Head of caudate nucleus (tissue), 42 donors: ENCODE measurements at regions not wholly inside any gene's neighbourhood (a gene's known extent, or its start where the extent isn't known, plus 50 kb on each side); places are given as distances from the start of the nearest gene placed in this dataset.
A peak's percentile ranks its signal among the peaks of the same experiment; 100 is the strongest.
"Not testable (repeated sequence)": the region's sequence is repeated elsewhere in the genome, so short reads cannot be mapped to it uniquely, and the experiment has no call there.

ENCODE experiments used
- DNase-seq, 42 donors: peaks; one replicate each; pipeline versions ENCODE4 v3.0.0 to v3.0.0-alpha.2; 2020 to 2021; ENCODE audit warnings: mixed read lengths in 7 of 42
- intact Hi-C: fragments of 100-400 bp; cut with DNase I; formaldehyde crosslinking; loops from one replicate; pipeline ENCODE4 v1.15.0; 2022

DNA sequence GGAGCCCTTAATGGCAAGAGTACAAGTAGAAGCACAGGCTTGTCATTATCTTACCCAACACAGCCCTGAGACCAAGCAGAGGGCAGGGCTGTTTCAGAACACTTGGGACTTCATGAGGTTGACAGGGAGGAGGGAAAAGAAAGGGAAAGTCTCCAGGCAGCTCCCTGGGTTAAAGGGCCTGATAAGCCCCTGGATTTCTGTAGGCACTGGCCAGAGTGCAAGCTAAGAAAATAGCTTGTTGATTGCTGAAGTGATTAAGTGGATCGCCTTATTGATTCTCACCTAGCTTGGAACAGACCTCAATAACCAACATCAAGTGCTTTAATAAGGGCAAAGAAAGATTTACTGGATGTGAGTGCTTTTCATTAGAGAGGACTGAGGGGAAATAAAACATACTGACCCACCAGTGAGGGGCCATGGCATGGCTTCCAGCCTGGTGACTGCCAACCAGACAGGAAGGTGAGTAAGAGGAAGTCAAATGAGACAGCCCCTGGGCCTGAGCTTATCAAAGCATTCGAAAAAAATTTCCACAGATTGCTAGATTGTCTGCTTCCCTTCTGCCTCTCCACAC, 121.4 kb upstream of the NFIA start:
- peak in 1 of 42 donors; percentile 8 for DNase-seq
- intact Hi-C loops, result no loop called here

DNA sequence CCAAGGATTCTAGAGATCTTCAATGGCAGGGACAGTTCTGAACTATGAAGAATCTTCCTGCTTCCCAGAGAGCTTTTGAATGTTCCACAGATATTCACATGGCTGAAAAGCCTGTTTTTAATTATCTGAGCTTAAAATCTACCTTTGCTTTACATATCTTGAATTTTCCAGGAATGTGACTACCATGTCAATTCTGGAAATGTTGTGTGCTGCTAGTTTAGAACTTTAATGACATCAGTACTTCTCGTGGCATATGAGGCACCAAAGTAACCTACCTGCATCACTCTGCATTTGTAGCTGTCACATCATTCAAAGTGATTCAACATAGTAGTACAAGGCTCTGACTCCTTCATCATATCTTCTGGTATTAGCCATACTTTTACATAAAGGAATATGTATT, 122.7 kb upstream of the NFIA start:
- intact Hi-C loops, result no loop called here
- DNase-seq, result no peak

DNA sequence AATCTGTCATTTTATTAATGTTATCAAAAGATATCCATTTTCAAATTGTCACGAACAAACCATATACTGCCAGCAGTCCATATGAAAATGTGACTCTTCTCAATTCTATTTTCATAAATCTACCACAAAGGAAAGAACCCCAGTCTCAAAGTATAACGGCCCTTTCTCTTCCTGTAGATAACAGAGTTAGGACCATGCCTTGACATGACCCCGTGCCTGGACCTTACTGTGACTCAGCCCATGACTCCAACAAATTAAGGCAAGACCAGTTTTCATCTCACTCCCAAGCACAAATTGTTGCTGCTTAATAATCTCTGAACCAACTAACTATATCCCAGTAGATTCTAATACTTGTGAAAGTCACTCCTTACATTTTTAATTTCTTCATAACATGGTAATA, 124.4 kb upstream of the NFIA start:
- intact Hi-C loops, result no loop called here

DNA sequence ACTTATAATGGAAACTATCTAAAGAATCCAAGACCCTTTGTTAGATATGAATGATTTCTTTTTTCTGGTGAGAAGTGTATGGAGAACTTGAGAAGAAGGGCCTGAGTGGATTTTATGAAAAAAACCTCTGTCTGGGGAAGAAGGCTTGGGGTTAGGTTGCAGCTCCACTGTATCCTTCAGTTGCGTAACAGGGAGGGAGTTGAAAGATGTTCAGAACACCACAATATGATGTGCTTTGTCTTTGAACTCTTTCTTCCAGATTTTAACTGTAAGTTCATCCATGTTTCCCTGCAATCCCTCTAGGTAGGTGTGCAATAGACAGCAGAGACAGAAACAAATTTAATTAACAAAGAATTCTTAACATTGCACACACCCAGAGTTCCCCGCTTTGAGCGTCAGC, 125.8 kb upstream of the NFIA start:
- no peak for DNase-seq
- intact Hi-C loops, result no loop called here

More for the DNA sequence above, 124.4 kb upstream of the NFIA start:
- DNase-seq, result no peak

DNA sequence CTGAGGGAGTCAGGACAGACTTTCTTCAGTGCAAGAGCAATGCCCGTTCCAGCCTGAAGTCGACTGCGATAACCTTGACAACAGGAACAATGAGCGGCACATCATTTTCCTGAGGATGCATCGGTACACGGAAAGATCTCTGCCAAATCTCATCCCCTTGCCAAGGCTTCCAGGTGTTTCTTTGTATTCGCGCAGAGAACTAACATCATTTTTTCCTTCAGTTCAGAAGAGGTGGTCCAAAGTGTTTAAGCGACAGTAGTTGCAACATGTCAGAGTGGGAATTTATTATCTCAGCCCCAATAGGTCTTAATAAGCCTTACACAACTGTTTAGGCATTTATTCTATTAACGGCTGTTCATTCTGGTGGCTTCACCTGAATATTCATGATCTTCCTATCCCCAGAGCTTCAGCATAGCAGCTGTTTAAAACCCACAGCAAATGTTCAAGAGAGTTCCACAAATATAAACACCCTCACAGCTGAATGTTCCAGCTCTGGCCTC, 129.7 kb upstream of the NFIA start:
- intact Hi-C loops, result no loop called here
- DNase-seq, result no peak

DNA sequence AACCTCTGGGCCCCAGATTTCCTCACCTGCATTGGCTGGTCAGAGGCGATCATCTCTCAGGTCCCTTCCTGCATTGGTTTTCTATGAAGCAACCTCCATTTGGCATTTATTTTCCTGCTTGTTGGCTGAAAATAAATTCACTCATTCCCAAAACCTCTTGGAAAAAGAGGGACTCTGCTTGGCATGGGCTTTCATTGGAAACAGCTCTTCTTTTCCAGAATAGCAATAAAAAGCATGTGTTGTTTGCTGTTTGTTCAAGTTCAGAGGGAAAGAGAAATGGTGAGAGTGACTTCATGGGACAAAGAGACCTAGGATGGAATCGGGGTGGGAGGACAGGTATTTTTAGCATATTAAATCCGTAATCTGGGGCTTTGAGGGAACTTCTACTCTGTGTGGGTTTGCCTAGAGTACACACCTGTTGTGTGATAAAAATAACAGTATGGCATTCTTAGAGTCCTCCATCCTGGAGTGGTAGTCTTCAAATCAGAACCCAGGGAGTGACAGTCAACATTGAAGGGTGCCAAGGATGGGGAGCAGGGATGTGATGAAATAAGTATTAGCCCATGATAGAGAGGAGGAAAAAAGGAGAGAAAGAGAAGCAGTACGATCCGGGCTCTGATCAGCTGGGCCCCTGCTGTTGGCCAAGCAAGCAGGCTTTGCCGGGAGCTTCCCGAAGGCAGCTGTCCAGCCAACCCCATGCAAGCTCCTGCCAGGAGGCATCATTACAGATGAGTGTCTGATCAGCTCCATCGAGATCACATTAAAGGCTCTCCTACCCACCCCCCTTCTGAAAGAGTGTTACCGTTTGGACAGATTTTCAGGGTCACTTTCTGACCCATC, 131.9 kb upstream of the NFIA start:
- intact Hi-C loops, result no loop called here
- peak in 1 of 42 donors; percentile 9 for DNase-seq

DNA sequence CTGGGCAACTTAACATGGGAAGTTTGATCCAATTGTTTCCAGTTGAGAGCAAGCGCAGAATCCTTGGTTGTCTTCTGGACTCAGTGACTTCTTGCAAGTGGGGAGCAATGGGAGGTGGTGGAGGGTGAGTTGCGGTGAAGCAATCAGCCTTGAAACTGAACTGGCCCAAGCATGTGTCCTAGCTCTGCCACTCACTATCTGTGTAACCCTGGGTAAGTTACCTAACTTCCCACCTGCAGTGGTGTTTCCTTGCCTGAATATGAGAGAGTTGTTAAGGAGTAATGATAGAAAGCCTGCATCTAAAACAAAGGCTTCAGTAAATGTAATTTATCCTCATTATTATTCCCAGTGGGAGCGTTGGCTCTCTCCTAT, 132.5 kb upstream of the NFIA start:
- intact Hi-C loops, result no loop called here
- DNase-seq, result no peak

DNA sequence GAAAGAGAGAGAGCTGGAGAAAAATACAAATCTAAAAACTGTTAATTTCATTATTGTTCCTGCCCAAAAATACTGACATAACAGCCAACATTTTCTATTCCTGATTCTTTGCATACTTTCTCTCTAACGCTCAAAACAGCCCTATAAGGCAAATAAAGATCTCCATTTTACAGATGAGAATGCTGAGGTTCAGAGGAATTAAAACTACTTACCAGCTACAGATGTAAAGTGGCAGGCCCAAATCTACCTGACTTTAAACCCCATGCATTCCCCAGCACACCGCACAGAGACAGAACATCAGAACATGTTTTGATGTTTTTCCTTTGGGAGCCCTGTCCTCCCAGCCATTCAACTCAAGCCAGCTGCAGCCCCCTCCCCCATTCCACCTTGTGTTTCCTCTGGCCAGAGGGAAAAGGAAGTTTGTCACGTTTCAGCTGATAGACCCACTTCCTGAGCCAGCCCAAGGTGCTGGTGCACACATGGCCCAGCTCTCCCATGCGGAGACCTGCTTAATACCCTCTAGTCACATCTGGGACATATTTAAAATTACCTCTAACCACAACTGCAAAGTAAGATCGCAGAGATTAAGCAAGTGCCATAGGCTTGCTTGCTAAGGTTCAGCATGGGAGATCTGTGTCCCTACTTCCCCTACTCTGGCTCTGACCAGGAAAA, 133.1 kb upstream of the NFIA start:
- intact Hi-C loops, result no loop called here
- no peak for DNase-seq

DNA sequence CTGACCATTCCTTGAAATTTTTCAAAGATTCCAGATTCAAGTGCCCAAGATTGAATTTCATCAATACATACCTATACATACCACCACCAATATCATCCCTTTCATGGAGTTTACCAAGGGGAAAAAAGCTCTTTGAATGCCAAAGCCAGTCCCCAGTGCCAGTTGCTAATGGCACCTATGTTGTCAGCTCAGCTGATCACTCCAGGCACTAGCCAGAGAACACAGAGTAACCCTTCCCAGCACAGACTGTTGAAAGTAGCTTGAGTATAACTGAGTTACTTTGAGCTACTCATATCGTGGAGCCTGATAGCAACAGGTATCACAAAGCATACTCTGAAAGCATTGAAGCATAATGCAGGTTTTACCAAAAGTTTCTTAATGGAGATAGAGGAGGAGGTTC, 133.9 kb upstream of the NFIA start:
- DNase-seq, result no peak
- intact Hi-C loops, result no loop called here

DNA sequence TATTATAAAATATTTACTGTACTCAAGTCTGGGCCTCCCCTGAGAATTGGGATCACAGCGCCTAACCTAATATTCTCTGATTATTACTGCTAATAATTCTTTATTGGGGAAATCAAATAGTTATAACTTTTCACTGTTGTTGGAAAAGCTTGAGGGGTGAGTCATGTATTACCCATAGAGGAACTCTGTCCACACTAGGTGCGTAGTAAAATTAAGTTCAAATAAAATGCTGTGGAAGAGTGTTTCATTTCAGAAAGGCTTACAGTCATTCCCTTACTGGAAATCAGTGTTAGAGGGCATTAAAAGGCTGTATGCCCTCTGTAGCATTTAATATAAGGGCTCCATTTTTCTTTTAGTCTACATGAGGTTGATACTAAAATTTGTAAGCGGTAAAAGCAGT, 135.0 kb upstream of the NFIA start:
- intact Hi-C loops, result no loop called here
- DNase-seq, result no peak

DNA sequence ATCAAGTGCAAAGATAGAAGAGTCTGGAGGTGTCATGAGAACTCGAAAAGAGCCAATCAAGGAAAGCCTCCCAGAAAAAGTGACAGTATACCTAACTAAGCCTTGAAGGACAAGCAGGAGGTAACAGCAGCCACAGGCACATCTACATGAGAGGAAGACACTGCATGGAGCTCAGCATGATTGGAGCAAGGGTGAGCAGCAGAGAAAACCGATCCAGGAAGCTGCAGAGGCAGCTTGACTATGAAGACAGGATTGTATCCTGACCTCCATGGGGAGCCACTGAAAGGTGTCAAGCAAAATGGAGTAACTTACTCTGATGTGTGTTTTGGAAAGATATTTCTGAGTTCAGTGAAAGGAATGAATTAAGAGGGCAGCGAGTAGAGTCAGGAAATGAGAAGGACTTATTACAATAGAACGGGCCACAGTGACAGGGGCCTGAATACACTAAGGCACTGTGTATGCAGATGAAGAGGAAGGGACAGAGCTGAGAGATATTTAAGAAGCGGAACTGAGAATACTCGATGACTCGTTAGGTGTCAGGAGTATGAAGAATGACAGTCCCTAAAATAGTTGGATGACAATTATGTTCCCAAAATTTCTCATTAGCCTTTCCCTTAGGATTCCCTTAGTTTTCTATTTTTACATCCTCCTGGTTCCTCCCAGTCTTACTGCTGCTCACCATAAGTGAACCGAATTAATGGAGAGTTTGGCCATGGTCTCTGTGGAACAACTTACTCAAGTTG, 139.3 kb upstream of the NFIA start:
- intact Hi-C loops, result no loop called here
- DNase-seq, result no peak

DNA sequence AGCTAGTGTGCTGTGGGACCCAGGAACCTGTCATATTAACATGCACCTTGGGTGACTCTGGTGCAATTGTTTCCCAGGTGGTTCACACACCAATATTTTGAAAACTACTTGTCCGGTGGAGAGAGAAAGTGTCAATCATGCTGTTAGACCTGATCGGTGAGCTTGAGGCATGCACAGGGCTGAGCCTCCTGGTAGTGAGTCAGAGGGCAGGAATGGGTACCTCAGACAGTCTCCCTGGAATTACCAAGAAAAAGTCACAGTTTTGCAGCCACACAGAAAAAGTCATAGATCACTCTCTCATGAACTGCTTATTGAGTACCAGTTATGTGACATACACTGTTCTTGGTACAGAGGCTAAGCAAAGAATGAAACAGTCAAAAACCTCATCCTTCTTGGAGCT, 140.1 kb upstream of the NFIA start:
- intact Hi-C loops, result no loop called here
- no peak for DNase-seq

DNA sequence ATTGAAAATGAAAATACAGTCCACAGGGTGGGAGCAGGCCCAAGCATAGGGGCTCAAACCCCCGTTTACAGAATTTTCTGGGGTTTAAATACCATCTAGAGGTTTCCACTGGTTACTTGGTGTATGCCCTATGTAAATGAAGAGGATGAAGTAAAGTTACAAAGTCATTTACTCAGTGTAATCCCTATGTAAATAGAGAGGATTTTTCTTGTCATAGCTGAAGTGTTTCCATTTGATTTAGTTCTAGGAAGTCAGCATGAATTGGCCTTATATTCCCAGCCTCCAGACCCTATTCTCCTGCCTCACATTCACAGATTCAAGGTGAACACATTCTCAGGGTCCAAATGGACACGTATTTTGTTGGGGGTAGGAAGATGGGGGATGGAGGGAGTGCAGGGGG, 141.7 kb upstream of the NFIA start:
- DNase-seq, intact Hi-C loops: not testable (repeated sequence)

DNA sequence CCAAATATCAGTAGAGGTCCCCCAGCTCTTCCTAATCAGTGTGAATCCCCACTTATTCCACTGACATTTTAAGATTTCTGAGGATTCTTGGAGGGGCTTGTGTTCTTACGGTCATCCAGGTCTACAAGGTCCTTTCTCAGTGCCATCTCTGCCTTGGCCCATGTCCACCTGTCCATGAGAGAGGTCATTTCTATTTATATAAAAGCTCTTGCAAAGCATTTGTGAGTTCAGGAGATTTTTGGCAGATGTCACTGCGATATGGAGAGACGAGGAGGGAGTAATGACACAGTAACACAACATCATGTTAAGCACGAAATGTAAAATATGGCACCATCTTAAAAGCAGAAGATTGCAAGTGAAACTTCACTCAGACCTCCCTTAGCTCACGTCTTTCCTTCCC, 144.6 kb upstream of the NFIA start:
- DNase-seq, result no peak
- intact Hi-C loops, result no loop called here

DNA sequence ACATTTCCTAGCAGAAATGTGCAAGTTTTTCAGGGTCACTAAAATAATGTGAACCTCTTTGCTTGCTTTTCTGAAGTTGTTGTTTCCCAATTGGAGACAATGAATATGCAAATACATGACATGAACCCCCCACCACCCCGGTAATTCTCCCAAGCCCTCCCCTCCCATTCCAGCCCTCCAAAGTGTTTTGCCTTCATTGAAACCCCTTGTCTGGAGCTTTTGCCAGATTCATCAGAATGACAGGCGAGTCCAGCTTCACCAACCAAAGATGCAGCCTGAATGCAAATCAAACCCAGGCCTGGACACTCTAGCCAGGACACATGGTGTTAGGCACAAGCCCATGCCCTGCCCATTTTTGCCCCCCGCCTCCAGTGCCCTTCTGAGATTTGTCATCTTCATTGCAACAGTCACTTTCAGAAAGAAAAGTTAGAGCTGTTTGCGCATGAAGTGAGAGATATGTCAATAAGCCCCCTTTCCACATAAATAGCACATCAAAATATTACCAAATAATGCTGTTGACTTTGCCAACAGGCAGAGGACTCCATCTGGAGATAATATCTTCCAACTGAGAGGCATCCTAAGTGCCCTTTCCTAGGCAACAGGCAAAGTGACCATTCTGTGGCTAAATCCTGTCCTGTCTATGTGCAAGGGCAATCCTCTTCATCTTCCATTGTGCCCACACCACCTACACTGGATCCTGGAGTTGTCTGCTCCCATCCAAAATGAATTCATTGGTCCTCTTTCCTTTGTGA, 145.6 kb upstream of the NFIA start:
- intact Hi-C loops, result no loop called here
- DNase-seq, result peak in 6 of 42 donors; percentile 7 to 41 (median 24)

DNA sequence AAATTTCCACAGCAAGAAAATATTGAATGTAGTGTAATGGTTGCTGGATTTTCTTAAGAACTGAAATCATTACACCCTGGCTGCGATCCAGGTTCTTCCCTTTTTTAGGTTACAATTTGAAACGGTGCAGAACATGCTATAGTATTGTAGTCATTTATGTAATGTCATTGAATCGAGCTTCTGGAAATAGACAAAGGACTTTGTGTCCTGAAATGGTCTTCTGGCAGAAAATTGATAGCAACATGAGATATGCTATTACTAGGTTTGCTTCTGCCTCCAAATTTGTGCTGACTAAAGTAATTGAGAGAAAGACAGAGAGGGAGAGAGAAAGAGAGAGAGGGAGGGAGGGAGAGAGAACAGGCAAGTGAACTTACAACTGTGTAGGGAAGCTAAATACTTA, 146.2 kb upstream of the NFIA start:
- DNase-seq, result peak in 3 of 42 donors; percentile 13 to 27 (median 14)
- intact Hi-C loops, result no loop called here

DNA sequence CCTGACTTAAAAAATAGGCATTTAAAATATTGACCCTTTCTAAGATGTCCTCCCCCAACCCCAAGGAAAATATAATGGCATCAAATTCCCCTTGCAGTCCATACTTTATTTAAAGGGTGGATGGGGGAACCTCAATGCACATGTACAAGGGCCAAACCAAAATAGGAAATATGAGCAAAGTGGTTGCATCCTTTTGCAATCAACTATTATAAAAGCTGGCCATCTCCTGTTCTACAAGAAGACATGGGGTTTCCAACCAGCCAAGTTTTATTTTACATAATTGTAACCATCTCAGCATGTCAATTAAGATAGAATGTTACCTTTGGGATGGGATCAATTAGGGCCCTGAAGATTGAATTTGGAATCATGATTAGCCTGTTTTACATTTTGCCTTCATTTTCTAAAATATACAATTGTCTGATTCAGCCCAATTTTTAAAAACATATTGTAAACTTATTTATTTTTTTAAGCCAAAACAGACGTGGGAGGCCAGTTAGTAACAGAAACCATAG, 146.7 kb upstream of the NFIA start:
- intact Hi-C loops, result no loop called here
- no peak for DNase-seq

DNA sequence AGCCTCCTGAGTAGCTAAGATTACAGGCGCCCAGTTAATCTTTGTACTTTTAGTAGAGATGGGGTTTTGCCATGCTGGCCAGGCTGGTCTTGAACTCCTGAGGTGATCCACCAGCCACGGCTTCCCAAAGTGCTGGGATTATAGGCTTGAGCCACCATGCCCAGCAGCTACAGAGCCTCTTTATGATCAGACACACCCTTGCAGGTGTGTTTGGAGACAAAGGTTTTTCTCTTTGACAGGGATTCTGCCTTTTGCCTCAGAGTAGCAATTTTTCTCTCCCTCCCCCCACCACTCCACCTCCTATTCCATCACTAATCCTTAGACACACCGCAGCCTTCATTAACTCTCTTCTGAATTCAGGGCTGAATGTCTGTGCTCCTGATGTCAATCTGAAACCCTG, 152.2 kb upstream of the NFIA start:
- intact Hi-C loops, result no loop called here
- no peak for DNase-seq
